ENCODE measurements at regions not wholly inside any gene's neighbourhood (a gene's known extent, or its start where the extent isn't known, plus 50 kb on each side); places are given as distances from the start of the nearest gene placed in this dataset.
A peak's percentile ranks its signal among the peaks of the same experiment; 100 is the strongest.

GRCh38 chr2:19632403-19632991 lies 269.3 kb downstream of the TTC32 start:
- ATAC-seq (peak; percentile 83 to 98 (median 90)), DNase-seq (peak; percentile 45 to 47)
- intact Hi-C loops (cut with DNase I) = no loop called here
- no peak for TF ChIP-seq CTCF (IDR thresholded peaks at IDR 0.05)
- H3K27ac ChIP-seq = no peak overlapping the region
- peaks cover 0 to 12% (median 5%) of the 10 kb centered on the region in 9 donors for H3K4me1 ChIP-seq
- no peak overlapping the region for H3K4me3 ChIP-seq
- no peaks in the 10 kb centered on the region for H3K36me3 ChIP-seq
- H3K9me3 ChIP-seq = peaks cover 0 to 16% (median 9%) of the 10 kb centered on the region in 11 donors
- WGBS, 2 donors = 34 to 42% methylated on average over 5 of the region's 5 CpGs
- no peaks in the 10 kb centered on the region for H3K27me3 ChIP-seq

GRCh38 chr2:19631871-19632270 lies 269.9 kb downstream of the TTC32 start:
- no peak overlapping the region for H3K27ac ChIP-seq
- WGBS, 2 donors = 52 to 59% methylated on average over 1 of the region's 1 CpG

GRCh38 chr2:19630921-19631320 lies 270.9 kb downstream of the TTC32 start:
- Histone ChIP-seq H3K4me1 (peaks cover 0 to 12% (median 5%) of the 10 kb centered on the region in 9 donors), H3K27ac (no peak overlapping the region), H3K4me3 (no peak overlapping the region), H3K9me3 (peaks cover 0 to 26% (median 12%) of the 10 kb centered on the region in 11 donors), H3K36me3 (no peaks in the 10 kb centered on the region), H3K27me3 (no peaks in the 10 kb centered on the region)
- no peak for TF ChIP-seq CTCF (IDR thresholded peaks at IDR 0.05)
- no peak for ATAC-seq
- intact Hi-C loops (cut with DNase I) = no loop called here
- DNase-seq = no peak
- 93 to 95% methylated on average over 2 of the region's 2 CpGs for WGBS, 2 donors

More at GRCh38 chr2:19631871-19632270, 269.9 kb downstream of the TTC32 start:
- H3K4me3 ChIP-seq = no peak overlapping the region
- peaks cover 0 to 12% (median 5%) of the 10 kb centered on the region in 9 donors for H3K4me1 ChIP-seq
- H3K27me3 ChIP-seq = no peaks in the 10 kb centered on the region
- intact Hi-C loops (cut with DNase I) = no loop called here
- peaks cover 0 to 22% (median 9%) of the 10 kb centered on the region in 11 donors for H3K9me3 ChIP-seq
- no peaks in the 10 kb centered on the region for H3K36me3 ChIP-seq
- no peak for TF ChIP-seq CTCF (IDR thresholded peaks at IDR 0.05)
- DNase-seq = no peak
- peak in 2 of 8 donors; percentile 9 to 64 for ATAC-seq

- no peak for TF ChIP-seq CTCF (IDR thresholded peaks at IDR 0.05)
- H3K4me1 ChIP-seq = peaks cover 0 to 7% (median 4%) of the 10 kb centered on the region in 9 donors
- no peaks in the 10 kb centered on the region for H3K27me3 ChIP-seq
- no peak overlapping the region for H3K27ac ChIP-seq
- intact Hi-C loops (cut with DNase I) = no loop called here
- peaks cover 0 to 27% (median 12%) of the 10 kb centered on the region in 11 donors for H3K9me3 ChIP-seq
- H3K4me3 ChIP-seq = no peak overlapping the region
- H3K36me3 ChIP-seq = no peaks in the 10 kb centered on the region
- ATAC-seq (no peak), DNase-seq (no peak)
These were observed 268.9 kb upstream of the OSR1 start for GRCh38 chr2:19627359-19627758.
